ENCODE measurements at regions not wholly inside any gene's neighbourhood (a gene's known extent, or its start where the extent isn't known, plus 50 kb on each side); places are given as distances from the start of the nearest gene placed in this dataset.
A peak's percentile ranks its signal among the peaks of the same experiment; 100 is the strongest.

DNA sequence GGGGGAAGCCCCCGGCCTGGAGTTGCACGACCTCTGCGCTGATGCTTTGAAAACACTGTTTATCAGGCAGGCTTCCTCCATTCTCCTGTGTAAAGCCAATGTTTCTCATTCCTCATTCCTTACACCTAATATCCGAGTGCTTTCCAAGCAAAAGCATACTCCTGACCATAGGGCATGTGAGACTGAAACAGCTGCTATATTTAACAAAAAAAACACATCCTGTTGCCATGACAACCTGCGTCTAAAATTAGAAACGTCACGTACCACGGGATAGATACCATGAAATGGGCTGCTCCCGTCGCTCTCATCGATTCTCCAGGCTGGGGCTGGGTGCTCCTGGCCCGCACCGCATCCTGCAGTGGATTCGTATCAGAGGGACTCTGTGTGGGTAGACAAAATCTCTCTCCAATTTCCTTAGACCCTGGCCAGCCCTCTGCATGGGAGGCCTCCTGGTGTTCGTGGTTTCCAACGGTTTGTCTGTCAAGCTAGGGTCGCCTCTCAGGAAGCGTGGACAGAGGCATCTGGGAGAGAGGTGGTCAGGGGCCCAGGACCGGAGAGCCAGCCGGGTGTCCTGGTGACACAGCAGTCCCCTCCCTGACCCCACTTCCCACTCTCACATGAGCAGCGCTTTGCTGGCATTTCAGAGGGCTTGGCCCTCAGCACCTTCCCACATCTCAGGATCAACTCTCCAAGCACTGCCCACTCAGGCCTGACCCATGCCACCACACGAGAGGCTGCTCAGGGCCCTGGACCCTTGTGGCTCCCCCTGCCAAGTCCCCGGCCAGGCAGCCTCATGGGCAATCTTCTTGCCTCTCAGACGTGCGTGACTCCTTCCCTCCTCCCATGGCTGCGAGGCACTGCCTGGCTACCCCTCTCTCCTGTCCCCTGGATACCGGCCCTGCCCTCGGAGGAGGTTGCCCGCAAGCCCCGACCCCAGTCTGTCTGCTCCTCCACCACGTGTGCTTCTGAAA is 268.1 kb downstream of the NDUFA10 start:
- H3K27ac ChIP-seq (replicated peaks) = no peak overlapping the region
- no peak for TF ChIP-seq POLR2AphosphoS5 (IDR thresholded peaks at IDR 0.05; ENCODE audit: low read depth)
- no peak for TF ChIP-seq REST (IDR thresholded peaks at IDR 0.05; ENCODE audit: insufficient replicate concordance, low read depth)
- DNase-seq (ENCODE audit: low read depth in 1 of 2, low spot score in 1 of 2) = no peak
- no peak overlapping the region for H3K4me3 ChIP-seq (replicated peaks; ENCODE audit: insufficient read depth, low read length)
- H3K27me3 ChIP-seq (ENCODE audit: insufficient read depth, poor library complexity, severe bottlenecking) = no peaks in the 10 kb centered on the region

DNA sequence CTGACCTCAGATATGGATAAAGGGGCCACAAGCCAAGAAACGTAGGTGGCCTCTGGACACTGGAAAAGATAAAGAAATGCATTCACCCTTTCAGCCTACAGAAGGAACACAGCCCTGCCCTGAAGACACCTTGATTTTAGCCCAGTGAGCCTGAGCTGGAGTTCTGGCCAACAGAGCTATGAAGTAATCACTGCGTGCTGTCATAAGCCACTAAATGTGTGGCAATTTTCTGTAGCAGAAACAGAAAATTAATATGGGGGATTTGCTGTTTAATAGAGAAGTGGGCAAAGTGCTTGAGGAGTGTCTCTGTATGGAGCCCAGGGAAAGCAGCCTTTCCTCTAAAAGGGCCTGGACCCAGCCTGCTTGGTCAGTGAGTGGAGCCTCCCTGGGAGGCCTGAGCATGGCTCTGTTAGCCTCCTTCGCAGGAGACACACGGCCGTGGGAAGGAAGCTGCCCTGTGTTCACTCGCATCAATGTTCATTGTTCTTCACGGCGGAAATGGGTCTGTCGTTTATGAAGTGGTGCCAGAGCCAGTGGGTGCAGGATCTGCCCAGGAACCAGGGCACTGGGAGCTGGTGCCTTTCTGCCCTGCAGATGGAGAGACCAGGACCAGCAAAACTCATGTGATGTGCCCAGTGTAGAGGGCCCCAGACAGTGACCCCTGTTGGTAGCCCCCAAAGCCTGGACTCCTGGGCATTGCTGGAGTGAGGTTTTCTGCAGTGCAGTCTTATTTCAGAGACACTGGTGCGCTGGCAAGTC is 268.9 kb downstream of the NDUFA10 start:
- Histone ChIP-seq H3K27ac (replicated peaks) (no peak overlapping the region), H3K27me3 (ENCODE audit: insufficient read depth, poor library complexity, severe bottlenecking) (no peaks in the 10 kb centered on the region), H3K4me3 (replicated peaks; ENCODE audit: insufficient read depth, low read length) (no peak overlapping the region)
- peak; percentile 34 to 45 for DNase-seq (ENCODE audit: low read depth in 1 of 2, low spot score in 1 of 2)
- TF ChIP-seq REST (IDR thresholded peaks at IDR 0.05; ENCODE audit: insufficient replicate concordance, low read depth) = no peak
- TF ChIP-seq POLR2AphosphoS5 (IDR thresholded peaks at IDR 0.05; ENCODE audit: low read depth) = no peak
- TF ChIP-seq SPI1 (IDR thresholded peaks at IDR 0.05; ENCODE audit: borderline replicate concordance, low read depth) = no peak
- TF ChIP-seq GABPA (IDR thresholded peaks at IDR 0.05; ENCODE audit: low read depth) = no peak
- TF ChIP-seq, protein P1, sequence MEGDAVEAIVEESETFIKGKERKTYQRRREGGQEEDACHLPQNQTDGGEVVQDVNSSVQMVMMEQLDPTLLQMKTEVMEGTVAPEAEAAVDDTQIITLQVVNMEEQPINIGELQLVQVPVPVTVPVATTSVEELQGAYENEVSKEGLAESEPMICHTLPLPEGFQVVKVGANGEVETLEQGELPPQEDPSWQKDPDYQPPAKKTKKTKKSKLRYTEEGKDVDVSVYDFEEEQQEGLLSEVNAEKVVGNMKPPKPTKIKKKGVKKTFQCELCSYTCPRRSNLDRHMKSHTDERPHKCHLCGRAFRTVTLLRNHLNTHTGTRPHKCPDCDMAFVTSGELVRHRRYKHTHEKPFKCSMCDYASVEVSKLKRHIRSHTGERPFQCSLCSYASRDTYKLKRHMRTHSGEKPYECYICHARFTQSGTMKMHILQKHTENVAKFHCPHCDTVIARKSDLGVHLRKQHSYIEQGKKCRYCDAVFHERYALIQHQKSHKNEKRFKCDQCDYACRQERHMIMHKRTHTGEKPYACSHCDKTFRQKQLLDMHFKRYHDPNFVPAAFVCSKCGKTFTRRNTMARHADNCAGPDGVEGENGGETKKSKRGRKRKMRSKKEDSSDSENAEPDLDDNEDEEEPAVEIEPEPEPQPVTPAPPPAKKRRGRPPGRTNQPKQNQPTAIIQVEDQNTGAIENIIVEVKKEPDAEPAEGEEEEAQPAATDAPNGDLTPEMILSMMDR (IDR thresholded peaks at IDR 0.05; ENCODE audit: insufficient read depth, low read length) = no peak

GRCh38 chr2:239753401-239753837 is 271.7 kb downstream of the NDUFA10 start:
- Histone ChIP-seq H3K27me3 (ENCODE audit: insufficient read depth, poor library complexity, severe bottlenecking) (no peaks in the 10 kb centered on the region), H3K27ac (replicated peaks) (no peak overlapping the region), H3K4me3 (replicated peaks; ENCODE audit: insufficient read depth, low read length) (no peak overlapping the region)
- TF ChIP-seq, protein P1 (IDR thresholded peaks at IDR 0.05; ENCODE audit: insufficient read depth, low read length) = no peak
- TF ChIP-seq REST (IDR thresholded peaks at IDR 0.05; ENCODE audit: insufficient replicate concordance, low read depth) (no peak), POLR2AphosphoS5 (IDR thresholded peaks at IDR 0.05; ENCODE audit: low read depth) (no peak), GABPA (IDR thresholded peaks at IDR 0.05; ENCODE audit: low read depth) (no peak)
- no peak for DNase-seq (ENCODE audit: low read depth in 1 of 2, low spot score in 1 of 2)
